ENCODE measurements at regions not wholly inside any gene's neighbourhood (a gene's known extent, or its start where the extent isn't known, plus 50 kb on each side); places are given as distances from the start of the nearest gene placed in this dataset. TPM values are rescaled to one million over a fixed set of nuclear protein-coding genes. Genes with fewer than 3 reads are reported as not detected.

Small RNA genes in the stretch of these regions (small RNA-seq; reads per million reads assigned to genes)
- not detected for gene RF00019

Measured in occipital lobe (tissue), 1 donor.